ENCODE measurements at regions not wholly inside any gene's neighbourhood (a gene's known extent, or its start where the extent isn't known, plus 50 kb on each side); places are given as distances from the start of the nearest gene placed in this dataset.

GRCh38 chr3:117856354-117856753, 1146.8 kb downstream of the TUSC7 start (continued):
- no peak for TF ChIP-seq ZNF124 (CRISPR knock-in tag; IDR thresholded peaks at IDR 0.05)
- TF ChIP-seq PBX2 (CRISPR knock-in tag; IDR thresholded peaks at IDR 0.05; ENCODE audit: low read depth), result no peak
- TF ChIP-seq PBX2 (tag; conservative IDR thresholded peaks at IDR 0.05; ENCODE audit: low read depth), result peak; percentile 74
- no peak for TF ChIP-seq HNRNPLL (IDR thresholded peaks at IDR 0.05; ENCODE audit: low read depth, low read length, poor library complexity, severe bottlenecking)
- no peak for TF ChIP-seq CBX2 (IDR thresholded peaks at IDR 0.05; ENCODE audit: insufficient read depth, low read length, poor library complexity, severe bottlenecking)
- no peak for TF ChIP-seq ZKSCAN8 (CRISPR knock-in tag; IDR thresholded peaks at IDR 0.05)
- TF ChIP-seq MEIS2 (IDR thresholded peaks at IDR 0.05; ENCODE audit: partially characterized antibody), result peak; percentile 66
- no peak for TF ChIP-seq ZNF780A (CRISPR knock-in tag; IDR thresholded peaks at IDR 0.05)
- TF ChIP-seq ZBTB17 (CRISPR knock-in tag; IDR thresholded peaks at IDR 0.05), result peak; percentile 28; the same call in 1 of the 2 replicates
- TF ChIP-seq POU5F1 (IDR thresholded peaks at IDR 0.05; ENCODE audit: borderline replicate concordance, low read depth, low read length, partially characterized antibody), result no peak
- TF ChIP-seq ZNF592 (IDR thresholded peaks at IDR 0.05), result no peak
- TF ChIP-seq XRCC4 (IDR thresholded peaks at IDR 0.05; ENCODE audit: extremely low read depth, insufficient read depth, insufficient read length), result no peak
- no peak for TF ChIP-seq ILF3 (IDR thresholded peaks at IDR 0.05; ENCODE audit: borderline replicate concordance)
- no peak for TF ChIP-seq PRPF4 (IDR thresholded peaks at IDR 0.05; ENCODE audit: insufficient read depth, low read depth, low read length, poor library complexity, severe bottlenecking)
- TF ChIP-seq ZBTB9 (CRISPR knock-in tag; IDR thresholded peaks at IDR 0.05), result no peak
- no peak for TF ChIP-seq RBM39 (optimal IDR thresholded peaks at IDR 0.05; ENCODE audit: low read depth, low read length)
- no peak for TF ChIP-seq RBM14 (IDR thresholded peaks at IDR 0.05; ENCODE audit: borderline replicate concordance, insufficient read depth, low read depth, low read length)
- peak; percentile 85 for TF ChIP-seq TCF3 (CRISPR knock-in tag; IDR thresholded peaks at IDR 0.05)
- TF ChIP-seq ZNF707 (CRISPR knock-in tag; conservative IDR thresholded peaks at IDR 0.05), result no peak
- peak; percentile 35; the same call in 1 of the 2 replicates for TF ChIP-seq TAL1 (IDR thresholded peaks at IDR 0.05)
- TF ChIP-seq TARDBP (IDR thresholded peaks at IDR 0.05), result no peak
- peak; percentile 42 for TF ChIP-seq ARID1B (IDR thresholded peaks at IDR 0.05)
- TF ChIP-seq CBX3 (IDR thresholded peaks at IDR 0.05; ENCODE audit: borderline replicate concordance in 1 of 2, low read length in 2 of 2), result no peak

Measured in K562 (cell line).